Spleen (tissue), 7 donors: ENCODE measurements at regions not wholly inside any gene's neighbourhood (a gene's known extent, or its start where the extent isn't known, plus 50 kb on each side); places are given as distances from the start of the nearest gene placed in this dataset.

ENCODE experiments used
- POLR2A ChIP-seq, 3 donors: fragments of 450-650 bp; IDR thresholded peaks; one replicate each; pipeline ENCODE4 v1.5.1; 2017; ENCODE audit warnings: antibody characterized with exemption in 3 of 3, mild to moderate bottlenecking in 1 of 3
- TF ChIP-seq, protein P1 (sequence below), 11 experiments: fragments of 200-600 bp in 7 of 11; fragments of 450-650 bp in 4 of 11; sonication (generic) in 4 of 11; IDR thresholded peaks in 8 of 11; conservative IDR thresholded peaks in 3 of 11; 1 replicate in 7 of 11; 2 replicates in 4 of 11; pipeline versions ENCODE4 v1.4.0 to v1.8.0; 2016 to 2021; ENCODE audit warnings: antibody characterized with exemption in 11 of 11, inconsistent platforms in 4 of 11, mild to moderate bottlenecking in 1 of 11
- donor health status: DM: no; HTN: no; CAD: no; lungs with moderate emphysema.
- donor health status: DM: no; HTN: no; CAD: no.
- donor health status: DM: no; HTN: no; CAD: no.

GRCh38 chr14:38930898-38931297 lies 172.1 kb downstream of the SEC23A start:
- TF ChIP-seq, protein P1, sequence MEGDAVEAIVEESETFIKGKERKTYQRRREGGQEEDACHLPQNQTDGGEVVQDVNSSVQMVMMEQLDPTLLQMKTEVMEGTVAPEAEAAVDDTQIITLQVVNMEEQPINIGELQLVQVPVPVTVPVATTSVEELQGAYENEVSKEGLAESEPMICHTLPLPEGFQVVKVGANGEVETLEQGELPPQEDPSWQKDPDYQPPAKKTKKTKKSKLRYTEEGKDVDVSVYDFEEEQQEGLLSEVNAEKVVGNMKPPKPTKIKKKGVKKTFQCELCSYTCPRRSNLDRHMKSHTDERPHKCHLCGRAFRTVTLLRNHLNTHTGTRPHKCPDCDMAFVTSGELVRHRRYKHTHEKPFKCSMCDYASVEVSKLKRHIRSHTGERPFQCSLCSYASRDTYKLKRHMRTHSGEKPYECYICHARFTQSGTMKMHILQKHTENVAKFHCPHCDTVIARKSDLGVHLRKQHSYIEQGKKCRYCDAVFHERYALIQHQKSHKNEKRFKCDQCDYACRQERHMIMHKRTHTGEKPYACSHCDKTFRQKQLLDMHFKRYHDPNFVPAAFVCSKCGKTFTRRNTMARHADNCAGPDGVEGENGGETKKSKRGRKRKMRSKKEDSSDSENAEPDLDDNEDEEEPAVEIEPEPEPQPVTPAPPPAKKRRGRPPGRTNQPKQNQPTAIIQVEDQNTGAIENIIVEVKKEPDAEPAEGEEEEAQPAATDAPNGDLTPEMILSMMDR (IDR thresholded peaks at IDR 0.05 in 8 of 11, conservative IDR thresholded peaks at IDR 0.05 in 3 of 11): no peak
- TF ChIP-seq POLR2A (IDR thresholded peaks at IDR 0.05): no peak
